ENCODE measurements at regions not wholly inside any gene's neighbourhood (a gene's known extent, or its start where the extent isn't known, plus 50 kb on each side); places are given as distances from the start of the nearest gene placed in this dataset.

GRCh38 chr17:65364438-65364837 lies 197.0 kb downstream of the AXIN2 start:
- dilution Hi-C loops (cut with MboI; ENCODE audit: extremely low pct_ligation_motif_present, low sequenced_read_pairs) = no loop called here
- no peak overlapping the region for H3K27ac ChIP-seq (ENCODE audit: control insufficient read depth, insufficient read depth, low read length)
- FAIRE-seq = no peak
- no peak overlapping the region for H2AFZ ChIP-seq (ENCODE audit: control insufficient read depth, low read length)
- H3K9me1 ChIP-seq (ENCODE audit: control insufficient read depth, extremely low read depth, insufficient read depth, low read length) = no peaks in the 10 kb centered on the region
- H3K36me3 ChIP-seq (ENCODE audit: control insufficient read depth in 2 of 2, extremely low read depth in 1 of 2, insufficient read depth in 2 of 2, low read length in 2 of 2) = no peaks in the 10 kb centered on the region
- H4K20me1 ChIP-seq (ENCODE audit: control insufficient read depth, extremely low read depth, insufficient read depth, low read length) = no peaks in the 10 kb centered on the region
- H3K4me3 ChIP-seq (ENCODE audit: control insufficient read depth in 2 of 3, extremely low read depth in 1 of 3, insufficient read depth in 2 of 3, low read depth in 1 of 3, low read length in 3 of 3) = no peak overlapping the region
- no peak for DNase-seq (ENCODE audit: low read depth, low spot score)
- no peak for TF ChIP-seq CTCF (optimal IDR thresholded peaks at IDR 0.05 in 1 of 3, IDR thresholded peaks at IDR 0.05 in 1 of 3, conservative IDR thresholded peaks at IDR 0.05 in 1 of 3; ENCODE audit: extremely low read depth in 1 of 3, insufficient read depth in 2 of 3, low read length in 3 of 3)
- no peak for TF ChIP-seq EZH2 (IDR thresholded peaks at IDR 0.05; ENCODE audit: low read length)
- H3K79me2 ChIP-seq (ENCODE audit: control insufficient read depth, insufficient read depth, low read length) = no peaks in the 10 kb centered on the region
- no peak overlapping the region for H3K9ac ChIP-seq (ENCODE audit: control insufficient read depth, extremely low read depth, insufficient read depth, low read length)
- H3K9me3 ChIP-seq (ENCODE audit: control insufficient read depth, low read depth, low read length) = no peaks in the 10 kb centered on the region
- H3K4me2 ChIP-seq (ENCODE audit: control insufficient read depth, extremely low read depth, insufficient read depth, low read depth, low read length) = no peak overlapping the region
- peaks cover 2% of the 10 kb centered on the region for H3K4me1 ChIP-seq (ENCODE audit: control insufficient read depth, extremely low read depth, insufficient read depth, low read length)
- no peaks in the 10 kb centered on the region for H3K27me3 ChIP-seq (ENCODE audit: control insufficient read depth, extremely low read depth, insufficient read depth, low read length)

GRCh38 chr17:65362826-65363225 lies 198.6 kb downstream of the AXIN2 start:
- Histone ChIP-seq H3K9me1 (ENCODE audit: control insufficient read depth, extremely low read depth, insufficient read depth, low read length) (no peaks in the 10 kb centered on the region), H3K36me3 (ENCODE audit: control insufficient read depth in 2 of 2, extremely low read depth in 1 of 2, insufficient read depth in 2 of 2, low read length in 2 of 2) (no peaks in the 10 kb centered on the region), H3K4me2 (ENCODE audit: control insufficient read depth, extremely low read depth, insufficient read depth, low read depth, low read length) (no peak overlapping the region), H3K4me3 (ENCODE audit: control insufficient read depth in 2 of 3, extremely low read depth in 1 of 3, insufficient read depth in 2 of 3, low read depth in 1 of 3, low read length in 3 of 3) (no peak overlapping the region), H3K9me3 (ENCODE audit: control insufficient read depth, low read depth, low read length) (no peaks in the 10 kb centered on the region), H3K4me1 (ENCODE audit: control insufficient read depth, extremely low read depth, insufficient read depth, low read length) (peaks cover 15% of the 10 kb centered on the region), H4K20me1 (ENCODE audit: control insufficient read depth, extremely low read depth, insufficient read depth, low read length) (no peaks in the 10 kb centered on the region), H3K27ac (ENCODE audit: control insufficient read depth, insufficient read depth, low read length) (no peak overlapping the region), H3K9ac (ENCODE audit: control insufficient read depth, extremely low read depth, insufficient read depth, low read length) (no peak overlapping the region), H3K79me2 (ENCODE audit: control insufficient read depth, insufficient read depth, low read length) (no peaks in the 10 kb centered on the region), H3K27me3 (ENCODE audit: control insufficient read depth, extremely low read depth, insufficient read depth, low read length) (no peaks in the 10 kb centered on the region), H2AFZ (ENCODE audit: control insufficient read depth, low read length) (no peak overlapping the region)
- no peak for FAIRE-seq
- TF ChIP-seq EZH2 (IDR thresholded peaks at IDR 0.05; ENCODE audit: low read length) = no peak
- TF ChIP-seq CTCF (optimal IDR thresholded peaks at IDR 0.05 in 1 of 3, IDR thresholded peaks at IDR 0.05 in 1 of 3, conservative IDR thresholded peaks at IDR 0.05 in 1 of 3; ENCODE audit: extremely low read depth in 1 of 3, insufficient read depth in 2 of 3, low read length in 3 of 3) = no peak
- DNase-seq (ENCODE audit: low read depth, low spot score) = no peak
- dilution Hi-C loops (cut with MboI; ENCODE audit: extremely low pct_ligation_motif_present, low sequenced_read_pairs) = no loop called here
